Keratinocyte (primary cell): ENCODE measurements at regions not wholly inside any gene's neighbourhood (a gene's known extent, or its start where the extent isn't known, plus 50 kb on each side); places are given as distances from the start of the nearest gene placed in this dataset.

Experiments used
- DNase-seq: peaks from one replicate; pipeline ENCODE4 v3.0.0-alpha.2; 2011; ENCODE audit warnings: low read depth, missing footprints, low spot score
- FAIRE-seq: peaks from 2 replicates; lab custom pipeline; 2011; peaks lifted over from hg19 to GRCh38; lab: Jason Lieb, UNC
- H2AFZ ChIP-seq: 2 replicates; pipeline ENCODE4 v1.6.0; 2012; ENCODE audit warnings: low read length, control low read depth, inconsistent platforms; ENCODE audit not compliant: control insufficient read depth
- H3K27ac ChIP-seq: 2 replicates; pipeline ENCODE4 v1.5.1; 2011; ENCODE audit warnings: low read length; ENCODE audit not compliant: control insufficient read depth, insufficient read depth
- H3K27me3 ChIP-seq: 3 replicates; pipeline ENCODE4 v1.6.0; 2011; ENCODE audit warnings: low read length; ENCODE audit not compliant: control insufficient read depth, insufficient read depth; ENCODE audit errors: extremely low read depth
- H3K36me3 ChIP-seq, 2 experiments: 2 replicates in 1 of 2; 3 replicates in 1 of 2; pipeline ENCODE4 v1.5.1; 2011; ENCODE audit warnings: low read length in 2 of 2, mild to moderate bottlenecking in 1 of 2; ENCODE audit not compliant: control insufficient read depth in 2 of 2, insufficient read depth in 2 of 2; ENCODE audit errors: extremely low read depth in 1 of 2
- H3K4me1 ChIP-seq: 3 replicates; pipeline ENCODE4 v1.5.1; 2011; ENCODE audit warnings: low read length; ENCODE audit not compliant: control insufficient read depth, insufficient read depth; ENCODE audit errors: extremely low read depth
- H3K4me2 ChIP-seq: 3 replicates; pipeline ENCODE4 v1.6.0; 2011; ENCODE audit warnings: low read depth, low read length; ENCODE audit not compliant: control insufficient read depth, insufficient read depth; ENCODE audit errors: extremely low read depth
- H3K4me3 ChIP-seq, 3 experiments: fragments of 200-600 bp in 1 of 3; sonication (generic) in 1 of 3; 2 replicates in 2 of 3; 3 replicates in 1 of 3; pipeline ENCODE4 v1.5.1; 2011 to 2016; ENCODE audit warnings: low read length in 3 of 3, mild to moderate bottlenecking in 3 of 3, control low read depth in 2 of 3, inconsistent platforms in 1 of 3, low read depth in 1 of 3, mixed read lengths in 1 of 3, mixed run types in 1 of 3, moderate library complexity in 1 of 3; ENCODE audit not compliant: control insufficient read depth in 2 of 3, insufficient read depth in 2 of 3; ENCODE audit errors: extremely low read depth in 1 of 3
- H3K79me2 ChIP-seq: 2 replicates; pipeline ENCODE4 v1.6.0; 2012; ENCODE audit warnings: low read length; ENCODE audit not compliant: control insufficient read depth, insufficient read depth
- H3K9ac ChIP-seq: 3 replicates; pipeline ENCODE4 v1.6.0; 2011; ENCODE audit warnings: low read length; ENCODE audit not compliant: control insufficient read depth, insufficient read depth; ENCODE audit errors: extremely low read depth
- H3K9me1 ChIP-seq: 3 replicates; pipeline ENCODE4 v1.6.0; 2011; ENCODE audit warnings: low read length; ENCODE audit not compliant: control insufficient read depth, insufficient read depth; ENCODE audit errors: extremely low read depth
- H3K9me3 ChIP-seq: 2 replicates; pipeline ENCODE4 v1.5.1; 2012; ENCODE audit warnings: low read depth, low read length; ENCODE audit not compliant: control insufficient read depth
- H4K20me1 ChIP-seq: 3 replicates; pipeline ENCODE4 v1.6.0; 2011; ENCODE audit warnings: low read length; ENCODE audit not compliant: control insufficient read depth, insufficient read depth; ENCODE audit errors: extremely low read depth
- EZH2 ChIP-seq: IDR thresholded peaks from one replicate; pipeline ENCODE4 v1.6.1; 2012; ENCODE audit warnings: inconsistent platforms, mild to moderate bottlenecking, low read length, moderate library complexity
- dilution Hi-C: fragments of 300-500 bp; cut with MboI; formaldehyde crosslinking; loops from one replicate; pipeline ENCODE4 v1.7.0; 2020; ENCODE audit warnings: low sequenced_read_pairs; ENCODE audit not compliant: extremely low pct_ligation_motif_present
- TF ChIP-seq, protein P1 (sequence below), 3 experiments: IDR thresholded peaks in 1 of 3; conservative IDR thresholded peaks in 1 of 3; optimal IDR thresholded peaks in 1 of 3; 2 replicates in 2 of 3; 3 replicates in 1 of 3; pipeline versions ENCODE3 to v1.5.1; 2011; ENCODE audit warnings: low read length in 3 of 3, mild to moderate bottlenecking in 3 of 3, moderate library complexity in 2 of 3, control low read depth in 1 of 3, inconsistent platforms in 1 of 3; ENCODE audit not compliant: insufficient read depth in 2 of 3; ENCODE audit errors: extremely low read depth in 1 of 3

DNA sequence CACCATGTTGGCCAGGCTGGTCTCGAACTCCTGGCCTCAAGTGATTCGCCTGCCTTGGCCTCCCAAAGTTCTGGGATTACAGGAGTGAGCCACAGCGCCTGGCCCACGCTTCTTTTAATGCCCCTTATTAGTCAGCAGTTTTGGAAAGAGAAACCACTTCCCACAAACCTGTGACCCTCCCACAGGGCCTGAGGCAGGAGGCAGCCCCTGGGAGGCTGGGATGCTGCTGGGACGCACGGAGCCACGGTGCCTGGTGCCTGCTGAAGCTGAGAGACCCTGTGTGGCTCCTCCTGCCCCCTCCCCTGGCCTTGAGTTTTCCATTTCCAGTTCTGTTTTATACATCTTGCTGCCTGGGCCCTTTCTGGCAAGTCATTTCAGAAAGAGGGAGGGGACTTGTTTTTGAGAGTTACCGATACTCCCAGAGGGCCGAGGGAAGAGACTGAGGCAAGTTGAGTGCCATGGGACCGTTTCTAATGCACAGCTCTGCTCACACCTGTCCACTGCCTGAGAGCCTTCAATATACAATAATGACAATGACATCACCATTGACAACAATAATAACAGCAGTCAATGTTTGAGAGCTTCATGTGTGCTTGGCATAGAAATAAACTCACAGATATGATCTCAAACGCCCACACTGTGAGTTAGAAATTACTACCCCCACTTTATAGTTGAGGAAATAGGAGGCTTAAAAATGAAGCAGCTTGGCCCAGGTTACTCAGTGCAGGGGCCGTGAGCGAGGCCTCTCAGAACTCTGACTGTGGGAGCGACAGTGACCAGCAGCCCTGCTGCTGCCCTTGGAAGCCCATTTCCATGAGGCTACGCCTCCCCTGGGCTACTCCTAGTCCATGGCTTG, 78.1 kb upstream of the YWHAQ start:
- peaks cover 8% of the 10 kb centered on the region for H3K4me1 ChIP-seq
- dilution Hi-C loops: no loop called here
- DNase-seq: no peak
- H3K9me1 ChIP-seq: no peaks in the 10 kb centered on the region
- no peaks in the 10 kb centered on the region for H3K36me3 ChIP-seq
- H3K27me3 ChIP-seq: no peaks in the 10 kb centered on the region
- H4K20me1 ChIP-seq: no peaks in the 10 kb centered on the region
- no peaks in the 10 kb centered on the region for H3K79me2 ChIP-seq
- no peak overlapping the region for H3K4me3 ChIP-seq
- no peak overlapping the region for H3K27ac ChIP-seq
- H2AFZ ChIP-seq: no peak overlapping the region
- TF ChIP-seq EZH2: no peak
- TF ChIP-seq, protein P1, sequence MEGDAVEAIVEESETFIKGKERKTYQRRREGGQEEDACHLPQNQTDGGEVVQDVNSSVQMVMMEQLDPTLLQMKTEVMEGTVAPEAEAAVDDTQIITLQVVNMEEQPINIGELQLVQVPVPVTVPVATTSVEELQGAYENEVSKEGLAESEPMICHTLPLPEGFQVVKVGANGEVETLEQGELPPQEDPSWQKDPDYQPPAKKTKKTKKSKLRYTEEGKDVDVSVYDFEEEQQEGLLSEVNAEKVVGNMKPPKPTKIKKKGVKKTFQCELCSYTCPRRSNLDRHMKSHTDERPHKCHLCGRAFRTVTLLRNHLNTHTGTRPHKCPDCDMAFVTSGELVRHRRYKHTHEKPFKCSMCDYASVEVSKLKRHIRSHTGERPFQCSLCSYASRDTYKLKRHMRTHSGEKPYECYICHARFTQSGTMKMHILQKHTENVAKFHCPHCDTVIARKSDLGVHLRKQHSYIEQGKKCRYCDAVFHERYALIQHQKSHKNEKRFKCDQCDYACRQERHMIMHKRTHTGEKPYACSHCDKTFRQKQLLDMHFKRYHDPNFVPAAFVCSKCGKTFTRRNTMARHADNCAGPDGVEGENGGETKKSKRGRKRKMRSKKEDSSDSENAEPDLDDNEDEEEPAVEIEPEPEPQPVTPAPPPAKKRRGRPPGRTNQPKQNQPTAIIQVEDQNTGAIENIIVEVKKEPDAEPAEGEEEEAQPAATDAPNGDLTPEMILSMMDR (optimal IDR thresholded peaks at IDR 0.05 in 1 of 3, IDR thresholded peaks at IDR 0.05 in 1 of 3, conservative IDR thresholded peaks at IDR 0.05 in 1 of 3; ENCODE audit: extremely low read depth in 1 of 3, insufficient read depth in 2 of 3, low read length in 3 of 3): no peak
- no peak for FAIRE-seq
- H3K9me3 ChIP-seq: no peaks in the 10 kb centered on the region
- no peak overlapping the region for H3K4me2 ChIP-seq
- no peak overlapping the region for H3K9ac ChIP-seq

DNA sequence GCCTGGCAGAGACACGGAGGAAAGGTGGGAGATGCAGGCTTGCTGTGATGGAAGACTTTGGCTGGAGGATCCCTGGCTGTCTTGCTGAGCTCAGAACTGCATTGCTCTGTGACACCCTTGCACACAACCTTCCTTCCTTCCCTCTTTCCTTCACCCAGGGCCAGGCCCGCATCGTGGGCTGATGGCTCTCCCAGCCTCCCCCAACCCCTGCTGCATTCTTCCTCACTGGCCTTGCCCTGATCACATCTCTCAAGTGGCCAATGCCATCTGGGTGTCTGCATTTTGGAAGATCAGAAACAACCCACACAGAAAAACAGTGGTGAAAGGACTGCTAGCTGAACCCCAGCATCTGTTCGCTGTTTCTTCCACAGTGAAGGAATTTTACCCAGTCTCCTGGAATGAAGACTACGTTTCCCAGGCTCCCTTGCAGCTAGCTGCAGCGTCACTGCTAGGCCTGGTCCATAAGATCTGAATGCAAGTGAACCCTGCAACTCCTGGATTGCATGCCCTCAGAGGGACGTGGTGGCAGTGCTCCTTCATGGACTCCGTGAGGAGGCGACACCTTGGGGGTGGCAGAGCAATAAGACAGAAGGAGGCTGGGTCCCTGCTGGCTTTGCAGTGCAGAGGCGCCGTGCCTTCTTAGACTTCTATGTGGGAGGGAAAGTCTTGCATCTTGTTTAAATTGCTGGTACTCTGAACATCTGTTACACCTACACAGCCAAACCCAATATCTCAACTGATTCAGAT, 78.9 kb upstream of the YWHAQ start:
- H3K4me3 ChIP-seq: no peak overlapping the region
- H3K4me1 ChIP-seq: peaks cover 6% of the 10 kb centered on the region
- H3K9ac ChIP-seq: no peak overlapping the region
- H3K27me3 ChIP-seq: no peaks in the 10 kb centered on the region
- H3K9me1 ChIP-seq: no peaks in the 10 kb centered on the region
- no peaks in the 10 kb centered on the region for H3K9me3 ChIP-seq
- H4K20me1 ChIP-seq: no peaks in the 10 kb centered on the region
- DNase-seq: no peak
- H3K36me3 ChIP-seq: no peaks in the 10 kb centered on the region
- no peak overlapping the region for H3K27ac ChIP-seq
- H2AFZ ChIP-seq: no peak overlapping the region
- FAIRE-seq: no peak
- dilution Hi-C loops: no loop called here
- TF ChIP-seq, protein P1 (optimal IDR thresholded peaks at IDR 0.05 in 1 of 3, IDR thresholded peaks at IDR 0.05 in 1 of 3, conservative IDR thresholded peaks at IDR 0.05 in 1 of 3; ENCODE audit: extremely low read depth in 1 of 3, insufficient read depth in 2 of 3, low read length in 3 of 3): no peak
- TF ChIP-seq EZH2: no peak
- H3K79me2 ChIP-seq: no peaks in the 10 kb centered on the region
- H3K4me2 ChIP-seq: no peak overlapping the region
